Spleen (tissue), 7 donors: ENCODE measurements at regions not wholly inside any gene's neighbourhood (a gene's known extent, or its start where the extent isn't known, plus 50 kb on each side); places are given as distances from the start of the nearest gene placed in this dataset.

Experiments
- POLR2A ChIP-seq, 3 donors: fragments of 450-650 bp; IDR thresholded peaks; one replicate each; pipeline ENCODE4 v1.5.1; 2017; ENCODE audit warnings: antibody characterized with exemption in 3 of 3, mild to moderate bottlenecking in 1 of 3
- POLR2AphosphoS5 ChIP-seq, 3 donors: sonication (generic); formaldehyde crosslinking; IDR thresholded peaks; one replicate each; pipeline ENCODE4 v1.5.1; 2017; ENCODE audit warnings: antibody characterized with exemption in 3 of 3
- TF ChIP-seq, protein P1 (sequence below), 11 experiments: fragments of 200-600 bp in 7 of 11; fragments of 450-650 bp in 4 of 11; sonication (generic) in 4 of 11; IDR thresholded peaks in 8 of 11; conservative IDR thresholded peaks in 3 of 11; 1 replicate in 7 of 11; 2 replicates in 4 of 11; pipeline versions ENCODE4 v1.4.0 to v1.8.0; 2016 to 2021; ENCODE audit warnings: antibody characterized with exemption in 11 of 11, inconsistent platforms in 4 of 11, mild to moderate bottlenecking in 1 of 11
- donor health status: DM: no; HTN: no; CAD: no; lungs with moderate emphysema.
- donor health status: DM: no; HTN: no; CAD: no.
- donor health status: DM: no; HTN: no; CAD: no.

DNA sequence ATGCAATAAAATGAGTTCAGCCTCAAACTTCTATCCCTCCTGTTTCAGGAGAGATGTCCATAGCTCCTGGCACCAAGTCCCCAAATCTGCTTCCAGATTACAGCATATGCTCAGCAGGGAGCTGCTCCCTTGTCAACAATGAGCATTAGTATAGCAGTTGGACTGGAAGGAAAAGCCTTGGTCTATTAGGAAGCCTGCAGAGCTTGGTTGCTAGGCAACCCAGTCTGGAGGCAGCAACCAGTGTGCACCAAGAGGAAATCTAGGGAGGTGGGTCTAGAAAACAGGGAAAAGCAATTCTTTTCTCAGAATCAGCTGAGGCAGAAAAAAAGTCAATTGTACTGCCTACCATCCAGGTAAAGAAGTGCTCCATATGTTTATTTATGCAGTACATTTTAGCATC lies 229.5 kb upstream of the NMUR2 start:
- TF ChIP-seq, protein P1, sequence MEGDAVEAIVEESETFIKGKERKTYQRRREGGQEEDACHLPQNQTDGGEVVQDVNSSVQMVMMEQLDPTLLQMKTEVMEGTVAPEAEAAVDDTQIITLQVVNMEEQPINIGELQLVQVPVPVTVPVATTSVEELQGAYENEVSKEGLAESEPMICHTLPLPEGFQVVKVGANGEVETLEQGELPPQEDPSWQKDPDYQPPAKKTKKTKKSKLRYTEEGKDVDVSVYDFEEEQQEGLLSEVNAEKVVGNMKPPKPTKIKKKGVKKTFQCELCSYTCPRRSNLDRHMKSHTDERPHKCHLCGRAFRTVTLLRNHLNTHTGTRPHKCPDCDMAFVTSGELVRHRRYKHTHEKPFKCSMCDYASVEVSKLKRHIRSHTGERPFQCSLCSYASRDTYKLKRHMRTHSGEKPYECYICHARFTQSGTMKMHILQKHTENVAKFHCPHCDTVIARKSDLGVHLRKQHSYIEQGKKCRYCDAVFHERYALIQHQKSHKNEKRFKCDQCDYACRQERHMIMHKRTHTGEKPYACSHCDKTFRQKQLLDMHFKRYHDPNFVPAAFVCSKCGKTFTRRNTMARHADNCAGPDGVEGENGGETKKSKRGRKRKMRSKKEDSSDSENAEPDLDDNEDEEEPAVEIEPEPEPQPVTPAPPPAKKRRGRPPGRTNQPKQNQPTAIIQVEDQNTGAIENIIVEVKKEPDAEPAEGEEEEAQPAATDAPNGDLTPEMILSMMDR (IDR thresholded peaks at IDR 0.05 in 8 of 11, conservative IDR thresholded peaks at IDR 0.05 in 3 of 11), result no peak
- TF ChIP-seq POLR2A (IDR thresholded peaks at IDR 0.05) (no peak), POLR2AphosphoS5 (IDR thresholded peaks at IDR 0.05) (no peak)
